Thyroid gland (tissue), 4 donors: ENCODE measurements at regions not wholly inside any gene's neighbourhood (a gene's known extent, or its start where the extent isn't known, plus 50 kb on each side); places are given as distances from the start of the nearest gene placed in this dataset.

ENCODE experiments used
- DNase-seq, 2 donors: peaks; one replicate each; pipeline ENCODE4 v3.0.0-alpha.2; 2019
- H3K27ac ChIP-seq, 3 donors: fragments of 200-600 bp; sonication (generic); 1 replicate in 2 of 3; 2 replicates in 1 of 3; pipeline ENCODE4 v1.5.1; 2016 to 2019; ENCODE audit warnings: mild to moderate bottlenecking in 1 of 3, moderate library complexity in 1 of 3
- H3K27me3 ChIP-seq: fragments of 200-600 bp; sonication (generic); one replicate; pipeline ENCODE4 v1.5.1; 2019
- H3K36me3 ChIP-seq, 2 donors: fragments of 200-600 bp; sonication (generic); one replicate each; pipeline ENCODE4 v1.5.1; 2016 to 2019
- H3K4me1 ChIP-seq, 2 donors: fragments of 200-600 bp; sonication (generic); one replicate each; pipeline ENCODE4 v1.5.1; 2017 to 2019
- H3K4me3 ChIP-seq, 3 donors: fragments of 200-600 bp; sonication (generic); replicated peaks in 1 of 3; 1 replicate in 2 of 3; 2 replicates in 1 of 3; pipeline ENCODE4 v1.5.1; 2016; ENCODE audit warnings: mild to moderate bottlenecking in 1 of 3
- H3K9me3 ChIP-seq: fragments of 200-600 bp; sonication (generic); one replicate; pipeline ENCODE4 v1.5.1; 2017
- CTCF ChIP-seq, 6 experiments: fragments of 200-600 bp in 3 of 6; fragments of 450-650 bp in 3 of 6; sonication (generic) in 3 of 6; IDR thresholded peaks; one replicate each; pipeline ENCODE4 v1.5.1; 2016 to 2019; ENCODE audit warnings: antibody characterized with exemption in 6 of 6, mild to moderate bottlenecking in 2 of 6, inconsistent platforms in 1 of 6, moderate library complexity in 1 of 6
- POLR2A ChIP-seq, 2 donors: fragments of 450-650 bp; IDR thresholded peaks; one replicate each; pipeline ENCODE4 v1.6.1; 2017; ENCODE audit warnings: antibody characterized with exemption in 2 of 2, mild to moderate bottlenecking in 2 of 2, moderate library complexity in 1 of 2
- WGBS, 2 donors: methylation state at CpG; one replicate each; pipeline ENCODE4 v1.1.5; 2017; 5-methylcytosine and 5-hydroxymethylcytosine counted together
- intact Hi-C: fragments of 100-400 bp; cut with DNase I; formaldehyde crosslinking; loops from one replicate; pipeline ENCODE4 v1.15.1; 2023

DNA sequence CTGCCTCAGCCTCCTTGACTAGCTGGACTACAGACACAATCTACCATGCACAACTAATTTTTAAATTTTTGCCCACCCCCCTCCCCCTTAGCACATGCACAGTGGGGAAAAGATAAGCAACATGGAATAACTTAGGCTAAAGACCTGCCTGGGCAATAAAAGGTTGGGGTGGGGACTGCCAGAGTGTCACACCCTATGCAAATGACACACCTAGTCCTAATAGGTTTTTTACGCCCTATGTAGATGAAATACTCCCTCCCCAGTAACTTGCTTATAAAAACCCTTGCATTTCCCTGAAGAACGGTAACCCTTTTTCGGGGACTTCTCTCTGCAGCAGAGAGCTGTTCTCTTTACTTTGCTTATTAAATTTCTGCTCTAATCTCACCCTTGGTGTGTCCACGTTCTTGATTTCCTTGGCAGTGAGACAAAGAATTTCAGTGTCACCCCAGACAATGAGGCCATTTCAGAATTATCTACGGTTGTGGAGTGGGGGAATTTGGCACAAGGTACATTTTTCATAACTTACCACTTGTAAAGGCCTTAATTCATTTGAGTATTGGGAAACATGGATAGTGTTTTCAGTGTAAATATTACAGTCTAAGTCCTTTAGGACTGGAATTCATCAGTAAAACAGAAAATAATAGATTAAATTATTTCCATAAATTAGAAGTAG lies 109.2 kb downstream of the NOL4 start:
- H3K4me3 ChIP-seq: no peak overlapping the region
- TF ChIP-seq POLR2A (IDR thresholded peaks at IDR 0.05): no peak
- TF ChIP-seq CTCF (IDR thresholded peaks at IDR 0.05): no peak
- intact Hi-C loops: no loop called here
- H3K4me1 ChIP-seq: no peaks in the 10 kb centered on the region
- H3K27me3 ChIP-seq: no peaks in the 10 kb centered on the region
- H3K9me3 ChIP-seq: no peaks in the 10 kb centered on the region
- H3K27ac ChIP-seq: no peak overlapping the region
- H3K36me3 ChIP-seq: no peaks in the 10 kb centered on the region
- DNase-seq: no peak
- 70 to 83% methylated on average over 5 of the region's 5 CpGs for WGBS, 2 donors

- Histone ChIP-seq H3K4me3 (no peak overlapping the region), H3K27ac (no peak overlapping the region), H3K4me1 (no peaks in the 10 kb centered on the region), H3K27me3 (no peaks in the 10 kb centered on the region), H3K9me3 (no peaks in the 10 kb centered on the region), H3K36me3 (no peaks in the 10 kb centered on the region)
- no peak for TF ChIP-seq CTCF (IDR thresholded peaks at IDR 0.05)
- TF ChIP-seq POLR2A (IDR thresholded peaks at IDR 0.05): no peak
- DNase-seq: no peak
- 84 to 91% methylated on average over 4 of the region's 4 CpGs for WGBS, 2 donors
- intact Hi-C loops: no loop called here
Observed at GRCh38 chr18:34114996-34115395, 109.7 kb downstream of the NOL4 start.

GRCh38 chr18:34108206-34108605 lies 116.5 kb downstream of the NOL4 start:
- Histone ChIP-seq H3K36me3 (no peaks in the 10 kb centered on the region), H3K4me3 (no peak overlapping the region), H3K27me3 (no peaks in the 10 kb centered on the region), H3K27ac (no peak overlapping the region), H3K4me1 (no peaks in the 10 kb centered on the region), H3K9me3 (no peaks in the 10 kb centered on the region)
- intact Hi-C loops: no loop called here
- DNase-seq: no peak
- TF ChIP-seq POLR2A (IDR thresholded peaks at IDR 0.05) (no peak), CTCF (IDR thresholded peaks at IDR 0.05) (no peak)

GRCh38 chr18:34098109-34098508 lies 126.6 kb downstream of the NOL4 start:
- WGBS, 2 donors: 81% methylated on average over 2 of the region's 2 CpGs
- Histone ChIP-seq H3K4me1 (no peaks in the 10 kb centered on the region), H3K9me3 (no peaks in the 10 kb centered on the region), H3K4me3 (no peak overlapping the region), H3K36me3 (no peaks in the 10 kb centered on the region), H3K27ac (no peak overlapping the region), H3K27me3 (no peaks in the 10 kb centered on the region)
- intact Hi-C loops: no loop called here
- no peak for DNase-seq
- TF ChIP-seq CTCF (IDR thresholded peaks at IDR 0.05): no peak
- no peak for TF ChIP-seq POLR2A (IDR thresholded peaks at IDR 0.05)

GRCh38 chr18:34097312-34097711 lies 127.4 kb downstream of the NOL4 start:
- intact Hi-C loops: no loop called here
- no peak overlapping the region for H3K4me3 ChIP-seq
- no peaks in the 10 kb centered on the region for H3K9me3 ChIP-seq
- no peaks in the 10 kb centered on the region for H3K27me3 ChIP-seq
- no peaks in the 10 kb centered on the region for H3K36me3 ChIP-seq
- H3K4me1 ChIP-seq: no peaks in the 10 kb centered on the region
- DNase-seq: no peak
- no peak for TF ChIP-seq POLR2A (IDR thresholded peaks at IDR 0.05)
- TF ChIP-seq CTCF (IDR thresholded peaks at IDR 0.05): no peak
- no peak overlapping the region for H3K27ac ChIP-seq
- 78 to 89% methylated on average over 1 of the region's 1 CpG for WGBS, 2 donors
